OCI-LY3 (cell line): ENCODE measurements at regions not wholly inside any gene's neighbourhood (a gene's known extent, or its start where the extent isn't known, plus 50 kb on each side); places are given as distances from the start of the nearest gene placed in this dataset.
"Not testable (repeated sequence)": the region's sequence is repeated elsewhere in the genome, so short reads cannot be mapped to it uniquely, and the experiment has no call there.

ENCODE experiments used
- H2AFZ ChIP-seq: fragments of 200-600, 300-600 bp; shearing (Covaris generic); 2 replicates; pipeline ENCODE4 v1.6.0; 2014; ENCODE audit warnings: antibody characterized with exemption, low read depth, low read length
- H3K27ac ChIP-seq: fragments of 200-600, 300-600 bp; sonication (generic); 2 replicates; pipeline ENCODE4 v1.5.1; 2014; ENCODE audit warnings: mild to moderate bottlenecking, low read length, moderate library complexity, mixed read lengths
- H3K27me3 ChIP-seq: fragments of 200-600, 300-600 bp; sonication (generic); 2 replicates; pipeline ENCODE4 v1.6.1; 2014; ENCODE audit warnings: low read depth, low read length, mixed read lengths
- H3K36me3 ChIP-seq: fragments of 200-600, 300-600 bp; sonication (generic); replicated peaks from 2 replicates; pipeline ENCODE3; 2014; ENCODE audit warnings: low read depth, low read length, mixed read lengths
- H3K4me1 ChIP-seq: fragments of 300-600, 200-600 bp; sonication (generic); 2 replicates; pipeline ENCODE4 v1.6.1; 2014; ENCODE audit warnings: low read length, mixed read lengths
- H3K4me2 ChIP-seq: fragments of 200-600, 300-600 bp; sonication (generic); 2 replicates; pipeline ENCODE4 v1.6.1; 2014; ENCODE audit warnings: low read length, mixed read lengths
- H3K4me3 ChIP-seq: fragments of 300-600, 200-600 bp; sonication (generic); 2 replicates; pipeline ENCODE4 v1.5.1; 2014; ENCODE audit warnings: antibody characterized with exemption, mild to moderate bottlenecking, low read length, moderate library complexity
- H3K79me2 ChIP-seq: fragments of 300-600, 200-600 bp; shearing (Covaris generic); 2 replicates; pipeline ENCODE4 v1.6.1; 2014; ENCODE audit warnings: mild to moderate bottlenecking, low read length, mixed read lengths
- H3K9ac ChIP-seq: fragments of 300-600, 200-600 bp; shearing (Covaris generic); 2 replicates; pipeline ENCODE4 v1.6.0; 2014; ENCODE audit warnings: mild to moderate bottlenecking, low read length, moderate library complexity
- H3K9me3 ChIP-seq: fragments of 200-600, 300-600 bp; shearing (Covaris generic); 2 replicates; pipeline ENCODE4 v1.6.1; 2014; ENCODE audit warnings: low read length, mixed read lengths; ENCODE audit not compliant: insufficient read depth
- H4K20me1 ChIP-seq: fragments of 200-600, 300-600 bp; sonication (generic); 2 replicates; pipeline ENCODE4 v1.6.1; 2016; ENCODE audit warnings: low read length, mixed read lengths; ENCODE audit not compliant: insufficient read depth
- EZH2phosphoT487 ChIP-seq: fragments of 200-600 bp; shearing (Covaris generic); IDR thresholded peaks from 2 replicates; pipeline ENCODE4 v1.6.1; 2018; ENCODE audit warnings: antibody characterized with exemption, mixed run types, low read depth
- TF ChIP-seq, protein P1 (sequence below): fragments of 200-600, 300-600 bp; sonication (generic); IDR thresholded peaks from 2 replicates; pipeline ENCODE4 v1.5.1; 2014; ENCODE audit warnings: antibody characterized with exemption, low read length, low read depth

DNA sequence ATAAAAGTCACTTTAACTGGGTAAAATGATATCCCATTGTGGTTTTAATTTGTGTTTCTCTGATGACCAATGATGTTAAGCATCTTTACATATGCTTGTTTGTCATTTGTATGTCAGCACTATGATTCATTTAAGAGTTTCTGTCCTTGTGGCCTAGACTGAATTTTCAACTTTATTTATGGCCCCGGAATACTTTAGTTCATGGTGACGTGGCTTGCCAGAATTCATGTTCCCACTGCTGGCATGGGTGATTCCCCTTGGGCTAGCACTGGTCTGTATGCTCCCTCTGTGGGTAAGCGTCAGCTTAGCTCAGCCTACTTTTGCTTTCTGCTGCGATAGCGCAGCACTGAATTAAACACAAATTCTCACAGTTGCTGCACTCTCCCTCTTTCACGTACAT, 436.3 kb upstream of the SGO1 start:
- H3K4me2 ChIP-seq, result no peak overlapping the region
- H2AFZ ChIP-seq, result no peak overlapping the region
- no peaks in the 10 kb centered on the region for H3K27me3 ChIP-seq
- no peaks in the 10 kb centered on the region for H3K36me3 ChIP-seq
- H3K9ac ChIP-seq, result no peak overlapping the region
- H3K4me1 ChIP-seq, result no peaks in the 10 kb centered on the region
- no peaks in the 10 kb centered on the region for H4K20me1 ChIP-seq
- H3K79me2 ChIP-seq, result no peaks in the 10 kb centered on the region
- TF ChIP-seq EZH2phosphoT487, result no peak
- TF ChIP-seq, protein P1, sequence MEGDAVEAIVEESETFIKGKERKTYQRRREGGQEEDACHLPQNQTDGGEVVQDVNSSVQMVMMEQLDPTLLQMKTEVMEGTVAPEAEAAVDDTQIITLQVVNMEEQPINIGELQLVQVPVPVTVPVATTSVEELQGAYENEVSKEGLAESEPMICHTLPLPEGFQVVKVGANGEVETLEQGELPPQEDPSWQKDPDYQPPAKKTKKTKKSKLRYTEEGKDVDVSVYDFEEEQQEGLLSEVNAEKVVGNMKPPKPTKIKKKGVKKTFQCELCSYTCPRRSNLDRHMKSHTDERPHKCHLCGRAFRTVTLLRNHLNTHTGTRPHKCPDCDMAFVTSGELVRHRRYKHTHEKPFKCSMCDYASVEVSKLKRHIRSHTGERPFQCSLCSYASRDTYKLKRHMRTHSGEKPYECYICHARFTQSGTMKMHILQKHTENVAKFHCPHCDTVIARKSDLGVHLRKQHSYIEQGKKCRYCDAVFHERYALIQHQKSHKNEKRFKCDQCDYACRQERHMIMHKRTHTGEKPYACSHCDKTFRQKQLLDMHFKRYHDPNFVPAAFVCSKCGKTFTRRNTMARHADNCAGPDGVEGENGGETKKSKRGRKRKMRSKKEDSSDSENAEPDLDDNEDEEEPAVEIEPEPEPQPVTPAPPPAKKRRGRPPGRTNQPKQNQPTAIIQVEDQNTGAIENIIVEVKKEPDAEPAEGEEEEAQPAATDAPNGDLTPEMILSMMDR, result no peak
- no peaks in the 10 kb centered on the region for H3K9me3 ChIP-seq
- no peak overlapping the region for H3K27ac ChIP-seq
- no peak overlapping the region for H3K4me3 ChIP-seq

DNA sequence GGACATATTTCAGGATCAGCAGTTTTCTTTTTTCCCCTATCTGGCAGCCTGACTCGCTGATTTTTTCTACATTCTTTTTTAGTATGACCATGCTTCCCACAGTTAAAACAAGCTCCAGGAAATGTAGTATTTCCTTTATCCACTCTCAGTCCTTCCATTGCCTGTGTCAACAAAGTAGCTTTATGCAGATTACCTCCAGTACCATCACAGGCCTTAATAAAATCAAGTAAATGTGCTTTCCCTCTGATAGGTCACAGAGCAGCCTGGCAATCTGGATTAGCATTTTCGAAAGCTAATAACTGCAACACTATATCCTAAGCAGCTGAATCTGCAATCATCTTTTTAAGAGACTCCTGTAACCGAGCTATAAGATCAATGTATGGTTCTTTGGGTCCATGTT, 432.6 kb upstream of the SGO1 start:
- H3K4me1 ChIP-seq, H3K9ac ChIP-seq, H3K4me2 ChIP-seq, H3K9me3 ChIP-seq, H2AFZ ChIP-seq, H3K27me3 ChIP-seq, H3K4me3 ChIP-seq, H3K27ac ChIP-seq, H3K79me2 ChIP-seq, H3K36me3 ChIP-seq, H4K20me1 ChIP-seq: not testable (repeated sequence)

DNA sequence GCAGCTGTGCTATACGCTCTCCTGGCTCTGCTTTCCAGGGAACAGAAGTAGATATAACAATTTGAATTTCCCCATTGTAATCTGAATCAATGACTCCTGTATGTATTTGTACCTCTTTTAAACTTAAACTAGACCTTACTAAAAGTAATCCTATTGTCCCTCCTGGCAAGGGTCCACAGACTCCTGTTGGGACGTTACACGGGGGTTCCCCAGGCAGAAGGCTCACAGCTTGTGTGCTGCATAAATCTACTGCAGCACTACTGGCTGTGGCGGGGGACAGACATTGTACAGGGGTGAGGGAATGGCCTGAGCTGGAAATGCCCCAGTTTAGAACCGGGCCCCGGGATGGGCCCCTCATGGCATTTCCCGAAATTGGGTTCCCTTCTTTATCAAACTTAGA, 432.2 kb upstream of the SGO1 start:
- H2AFZ ChIP-seq, H3K36me3 ChIP-seq, H3K4me2 ChIP-seq, H3K27me3 ChIP-seq, H3K79me2 ChIP-seq, H3K4me3 ChIP-seq, H3K4me1 ChIP-seq, H3K27ac ChIP-seq, H3K9me3 ChIP-seq, H3K9ac ChIP-seq, H4K20me1 ChIP-seq: not testable (repeated sequence)

DNA sequence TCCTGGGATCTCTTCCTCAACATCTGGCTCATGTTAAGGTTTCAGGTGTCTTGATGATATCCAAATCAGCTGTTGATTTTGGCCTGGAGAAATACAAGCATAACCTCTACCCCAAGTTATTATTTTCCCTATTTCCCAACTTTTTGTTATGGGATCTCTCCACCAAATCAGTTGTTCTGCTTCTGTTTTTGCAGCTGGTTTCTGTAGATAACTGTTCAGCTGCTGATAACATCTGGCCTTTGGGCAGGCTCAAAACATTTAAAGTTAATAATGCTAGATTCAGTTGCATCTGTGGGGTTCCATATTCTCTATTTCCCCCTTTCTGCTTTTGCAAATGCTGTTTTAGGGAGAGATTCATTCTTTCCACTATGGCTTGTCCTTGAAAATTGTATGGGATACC, 430.0 kb upstream of the SGO1 start:
- H3K79me2 ChIP-seq, H3K27ac ChIP-seq, H4K20me1 ChIP-seq, H3K27me3 ChIP-seq, H3K4me1 ChIP-seq, H2AFZ ChIP-seq, H3K9ac ChIP-seq, H3K36me3 ChIP-seq, H3K4me3 ChIP-seq, H3K4me2 ChIP-seq: not testable (repeated sequence)
- H3K9me3 ChIP-seq, result peaks cover 19% of the 10 kb centered on the region; the same call in 1 of the 2 replicates

DNA sequence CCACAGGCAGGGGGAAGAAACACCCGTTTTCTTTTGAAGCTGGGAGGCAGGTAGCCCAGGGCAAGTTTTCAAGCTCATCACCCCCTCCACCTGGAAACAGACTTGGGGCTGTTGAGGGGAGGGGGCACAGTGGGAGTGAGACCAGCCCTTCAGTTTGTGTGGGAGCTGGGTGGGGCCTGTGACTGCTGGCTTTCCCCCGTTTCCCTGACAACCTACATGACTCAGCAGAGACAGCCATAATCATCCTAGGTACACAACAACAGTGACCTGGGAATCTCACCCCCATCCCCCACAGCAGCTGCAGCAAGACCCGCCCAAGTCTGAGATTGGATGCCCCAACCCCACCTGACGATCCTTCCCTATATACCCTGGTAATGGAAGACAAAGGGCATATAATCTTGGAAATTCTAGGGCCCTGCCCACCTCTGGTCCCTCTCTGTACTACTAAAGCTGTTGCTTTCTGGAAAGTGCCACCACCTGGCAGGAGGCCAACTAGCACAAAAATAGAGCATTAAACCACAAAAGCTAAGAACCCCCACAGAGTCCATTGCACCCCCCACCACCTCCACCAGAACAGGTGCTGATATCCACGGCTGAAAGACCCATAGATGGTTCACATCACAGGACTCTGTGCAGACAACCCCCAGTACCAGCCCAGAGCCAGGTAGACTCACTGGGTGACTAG, 422.2 kb upstream of the SGO1 start:
- no peak overlapping the region for H3K9ac ChIP-seq
- no peak overlapping the region for H2AFZ ChIP-seq
- H3K27ac ChIP-seq, result no peak overlapping the region

More for the DNA sequence above, 422.2 kb upstream of the SGO1 start:
- Histone ChIP-seq H3K36me3 (peaks cover 7% of the 10 kb centered on the region), H3K4me2 (no peak overlapping the region), H3K4me3 (no peak overlapping the region), H4K20me1 (no peaks in the 10 kb centered on the region), H3K9me3 (peaks cover 24% of the 10 kb centered on the region; the same call in 1 of the 2 replicates), H3K79me2 (no peaks in the 10 kb centered on the region), H3K27me3 (no peaks in the 10 kb centered on the region), H3K4me1 (no peaks in the 10 kb centered on the region)
- no peak for TF ChIP-seq EZH2phosphoT487
- TF ChIP-seq, protein P1, result no peak
